Neural cell (in vitro differentiated cells): ENCODE measurements at regions not wholly inside any gene's neighbourhood (a gene's known extent, or its start where the extent isn't known, plus 50 kb on each side); places are given as distances from the start of the nearest gene placed in this dataset.

Source experiments
- EP300 ChIP-seq: fragments of 450-650 bp; conservative IDR thresholded peaks from 2 replicates; pipeline ENCODE4 v1.6.1; 2014; ENCODE audit warnings: antibody characterized with exemption, mild to moderate bottlenecking, moderate library complexity; ENCODE audit not compliant: poor library complexity, severe bottlenecking
- POLR2AphosphoS5 ChIP-seq: IDR thresholded peaks from 2 replicates; pipeline ENCODE4 v1.6.1; 2012

GRCh38 chr17:34472363-34472762, 107.0 kb upstream of the TMEM132E start:
- no peak for TF ChIP-seq POLR2AphosphoS5
- TF ChIP-seq EP300: no peak
